ENCODE measurements at regions not wholly inside any gene's neighbourhood (a gene's known extent, or its start where the extent isn't known, plus 50 kb on each side); places are given as distances from the start of the nearest gene placed in this dataset.

DNA sequence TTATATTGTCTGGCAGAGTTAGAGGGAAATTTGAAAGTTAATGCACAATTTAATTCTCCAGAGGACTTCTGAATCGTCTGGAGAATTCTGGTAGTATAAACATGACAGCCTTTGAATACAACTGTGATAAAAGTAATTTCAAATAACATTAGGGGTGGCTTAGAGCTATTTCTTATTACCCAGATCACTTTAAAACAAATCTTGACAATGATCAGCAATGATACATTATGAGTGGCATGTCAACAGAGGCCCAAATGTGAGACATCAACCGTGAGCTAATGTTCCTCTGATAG lies 259.1 kb downstream of the HACE1 start:
- Histone ChIP-seq H2AFZ (ENCODE audit: low read depth, low read length) (no peak overlapping the region), H3K4me3 (no peak overlapping the region), H3K36me3 (ENCODE audit: control insufficient read depth, insufficient read depth, low read length) (no peaks in the 10 kb centered on the region), H3K4me2 (ENCODE audit: insufficient read depth, low read length) (no peak overlapping the region), H3K9ac (ENCODE audit: insufficient read depth in 1 of 2, low read depth in 2 of 2, low read length in 2 of 2) (no peak overlapping the region), H3K27me3 (ENCODE audit: control insufficient read depth in 2 of 2, insufficient read depth in 2 of 2, low read length in 2 of 2) (no peaks in the 10 kb centered on the region), H3K27ac (ENCODE audit: extremely low read depth, low read depth, low read length) (no peak overlapping the region), H3K9me1 (ENCODE audit: control insufficient read depth, insufficient read depth, low read length) (no peaks in the 10 kb centered on the region), H4K20me1 (replicated peaks; ENCODE audit: control insufficient read depth, insufficient read depth, low read length) (no peaks in the 10 kb centered on the region), H3K4me1 (replicated peaks in 1 of 2; ENCODE audit: control insufficient read depth in 2 of 2, insufficient read depth in 2 of 2, low read length in 2 of 2) (no peaks in the 10 kb centered on the region), H3K9me3 (replicated peaks; ENCODE audit: control insufficient read depth, insufficient read depth, low read depth, low read length) (no peaks in the 10 kb centered on the region), H3K79me2 (ENCODE audit: control insufficient read depth, insufficient read depth, low read length) (no peaks in the 10 kb centered on the region)
- no TSS peak for BruUV-seq (replicated peaks)
- WGBS (ENCODE audit: insufficient coverage, low coverage, missing lambda C conversion rate) = 0% methylated on average over 2 of the region's 2 CpGs
- POLR2A ChIA-PET = no interaction called here
- CTCF ChIA-PET (ENCODE audit: low intra/inter-chr PET ratio) = no interaction called here
- in situ Hi-C loops (cut with MboI) = no loop called here
- no peak for ATAC-seq
- intact Hi-C loops (cut with micrococcal nuclease) = no loop called here
- no peak for FAIRE-seq
- DNase-seq (ENCODE audit: extremely low read depth in 1 of 4, low spot score in 3 of 4) = no peak
- TF ChIP-seq, protein P1, sequence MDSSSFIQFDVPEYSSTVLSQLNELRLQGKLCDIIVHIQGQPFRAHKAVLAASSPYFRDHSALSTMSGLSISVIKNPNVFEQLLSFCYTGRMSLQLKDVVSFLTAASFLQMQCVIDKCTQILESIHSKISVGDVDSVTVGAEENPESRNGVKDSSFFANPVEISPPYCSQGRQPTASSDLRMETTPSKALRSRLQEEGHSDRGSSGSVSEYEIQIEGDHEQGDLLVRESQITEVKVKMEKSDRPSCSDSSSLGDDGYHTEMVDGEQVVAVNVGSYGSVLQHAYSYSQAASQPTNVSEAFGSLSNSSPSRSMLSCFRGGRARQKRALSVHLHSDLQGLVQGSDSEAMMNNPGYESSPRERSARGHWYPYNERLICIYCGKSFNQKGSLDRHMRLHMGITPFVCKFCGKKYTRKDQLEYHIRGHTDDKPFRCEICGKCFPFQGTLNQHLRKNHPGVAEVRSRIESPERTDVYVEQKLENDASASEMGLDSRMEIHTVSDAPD (CRISPR knock-in tag; IDR thresholded peaks at IDR 0.05) = no peak
- TF ChIP-seq, protein P2, sequence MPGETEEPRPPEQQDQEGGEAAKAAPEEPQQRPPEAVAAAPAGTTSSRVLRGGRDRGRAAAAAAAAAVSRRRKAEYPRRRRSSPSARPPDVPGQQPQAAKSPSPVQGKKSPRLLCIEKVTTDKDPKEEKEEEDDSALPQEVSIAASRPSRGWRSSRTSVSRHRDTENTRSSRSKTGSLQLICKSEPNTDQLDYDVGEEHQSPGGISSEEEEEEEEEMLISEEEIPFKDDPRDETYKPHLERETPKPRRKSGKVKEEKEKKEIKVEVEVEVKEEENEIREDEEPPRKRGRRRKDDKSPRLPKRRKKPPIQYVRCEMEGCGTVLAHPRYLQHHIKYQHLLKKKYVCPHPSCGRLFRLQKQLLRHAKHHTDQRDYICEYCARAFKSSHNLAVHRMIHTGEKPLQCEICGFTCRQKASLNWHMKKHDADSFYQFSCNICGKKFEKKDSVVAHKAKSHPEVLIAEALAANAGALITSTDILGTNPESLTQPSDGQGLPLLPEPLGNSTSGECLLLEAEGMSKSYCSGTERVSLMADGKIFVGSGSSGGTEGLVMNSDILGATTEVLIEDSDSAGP (CRISPR knock-in tag; IDR thresholded peaks at IDR 0.05) = no peak
- TF ChIP-seq PHF20 (IDR thresholded peaks at IDR 0.05; ENCODE audit: partially characterized antibody) (no peak), E2F3 (CRISPR knock-in tag; IDR thresholded peaks at IDR 0.05) (no peak), POLR2AphosphoS2 (IDR thresholded peaks at IDR 0.05; ENCODE audit: low read length) (no peak), CBFA2T2 (conservative IDR thresholded peaks at IDR 0.05) (no peak), CHD2 (IDR thresholded peaks at IDR 0.05; ENCODE audit: low read depth, low read length) (no peak), HNRNPLL (IDR thresholded peaks at IDR 0.05; ENCODE audit: low read depth, low read length, poor library complexity, severe bottlenecking) (no peak)
- TF ChIP-seq, protein P3, sequence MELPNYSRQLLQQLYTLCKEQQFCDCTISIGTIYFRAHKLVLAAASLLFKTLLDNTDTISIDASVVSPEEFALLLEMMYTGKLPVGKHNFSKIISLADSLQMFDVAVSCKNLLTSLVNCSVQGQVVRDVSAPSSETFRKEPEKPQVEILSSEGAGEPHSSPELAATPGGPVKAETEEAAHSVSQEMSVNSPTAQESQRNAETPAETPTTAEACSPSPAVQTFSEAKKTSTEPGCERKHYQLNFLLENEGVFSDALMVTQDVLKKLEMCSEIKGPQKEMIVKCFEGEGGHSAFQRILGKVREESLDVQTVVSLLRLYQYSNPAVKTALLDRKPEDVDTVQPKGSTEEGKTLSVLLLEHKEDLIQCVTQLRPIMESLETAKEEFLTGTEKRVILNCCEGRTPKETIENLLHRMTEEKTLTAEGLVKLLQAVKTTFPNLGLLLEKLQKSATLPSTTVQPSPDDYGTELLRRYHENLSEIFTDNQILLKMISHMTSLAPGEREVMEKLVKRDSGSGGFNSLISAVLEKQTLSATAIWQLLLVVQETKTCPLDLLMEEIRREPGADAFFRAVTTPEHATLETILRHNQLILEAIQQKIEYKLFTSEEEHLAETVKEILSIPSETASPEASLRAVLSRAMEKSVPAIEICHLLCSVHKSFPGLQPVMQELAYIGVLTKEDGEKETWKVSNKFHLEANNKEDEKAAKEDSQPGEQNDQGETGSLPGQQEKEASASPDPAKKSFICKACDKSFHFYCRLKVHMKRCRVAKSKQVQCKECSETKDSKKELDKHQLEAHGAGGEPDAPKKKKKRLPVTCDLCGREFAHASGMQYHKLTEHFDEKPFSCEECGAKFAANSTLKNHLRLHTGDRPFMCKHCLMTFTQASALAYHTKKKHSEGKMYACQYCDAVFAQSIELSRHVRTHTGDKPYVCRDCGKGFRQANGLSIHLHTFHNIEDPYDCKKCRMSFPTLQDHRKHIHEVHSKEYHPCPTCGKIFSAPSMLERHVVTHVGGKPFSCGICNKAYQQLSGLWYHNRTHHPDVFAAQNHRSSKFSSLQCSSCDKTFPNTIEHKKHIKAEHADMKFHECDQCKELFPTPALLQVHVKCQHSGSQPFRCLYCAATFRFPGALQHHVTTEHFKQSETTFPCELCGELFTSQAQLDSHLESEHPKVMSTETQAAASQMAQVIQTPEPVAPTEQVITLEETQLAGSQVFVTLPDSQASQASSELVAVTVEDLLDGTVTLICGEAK (IDR thresholded peaks at IDR 0.05) = no peak
- TF ChIP-seq, protein P3 (CRISPR knock-in tag; IDR thresholded peaks at IDR 0.05) = no peak
- TF ChIP-seq, protein P4, sequence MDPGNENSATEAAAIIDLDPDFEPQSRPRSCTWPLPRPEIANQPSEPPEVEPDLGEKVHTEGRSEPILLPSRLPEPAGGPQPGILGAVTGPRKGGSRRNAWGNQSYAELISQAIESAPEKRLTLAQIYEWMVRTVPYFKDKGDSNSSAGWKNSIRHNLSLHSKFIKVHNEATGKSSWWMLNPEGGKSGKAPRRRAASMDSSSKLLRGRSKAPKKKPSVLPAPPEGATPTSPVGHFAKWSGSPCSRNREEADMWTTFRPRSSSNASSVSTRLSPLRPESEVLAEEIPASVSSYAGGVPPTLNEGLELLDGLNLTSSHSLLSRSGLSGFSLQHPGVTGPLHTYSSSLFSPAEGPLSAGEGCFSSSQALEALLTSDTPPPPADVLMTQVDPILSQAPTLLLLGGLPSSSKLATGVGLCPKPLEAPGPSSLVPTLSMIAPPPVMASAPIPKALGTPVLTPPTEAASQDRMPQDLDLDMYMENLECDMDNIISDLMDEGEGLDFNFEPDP (CRISPR knock-in tag; IDR thresholded peaks at IDR 0.05) = no peak
